Left ventricle myocardium inferior (tissue), 1 donor: ENCODE measurements at regions not wholly inside any gene's neighbourhood (a gene's known extent, or its start where the extent isn't known, plus 50 kb on each side); places are given as distances from the start of the nearest gene placed in this dataset.

Source experiments
- DNase-seq: peaks from one replicate; pipeline ENCODE4 v3.0.0-alpha.2; 2020
- H3K27ac ChIP-seq: fragments of 200-600 bp; replicated peaks from 2 replicates; pipeline ENCODE4 v1.8.0; 2021
- H3K27me3 ChIP-seq: fragments of 200-600 bp; 2 replicates; pipeline ENCODE4 v1.8.0; 2021; ENCODE audit warnings: low read depth
- H3K36me3 ChIP-seq: fragments of 200-600 bp; 2 replicates; pipeline ENCODE4 v1.8.0; 2021
- H3K4me1 ChIP-seq: fragments of 200-600 bp; 2 replicates; pipeline ENCODE4 v1.8.0; 2021
- H3K4me3 ChIP-seq: fragments of 200-600 bp; 2 replicates; pipeline ENCODE4 v1.8.0; 2021; ENCODE audit warnings: mild to moderate bottlenecking, moderate library complexity
- H3K9me3 ChIP-seq: fragments of 200-600 bp; replicated peaks from 2 replicates; pipeline ENCODE4 v1.8.0; 2021
- intact Hi-C: fragments of 100-400 bp; cut with micrococcal nuclease; formaldehyde crosslinking; loops from one replicate; pipeline ENCODE4 v1.11.0; 2022
- TF ChIP-seq, protein P1 (sequence below): fragments of 200-600 bp; IDR thresholded peaks from 2 replicates; pipeline ENCODE4 v1.8.0; 2021; ENCODE audit warnings: antibody characterized with exemption, mild to moderate bottlenecking, borderline replicate concordance
- donor health status: DM: no; HTN: yes; CAD: no; lungs with severe emphysema.

- no peaks in the 10 kb centered on the region for H3K36me3 ChIP-seq
- TF ChIP-seq, protein P1, sequence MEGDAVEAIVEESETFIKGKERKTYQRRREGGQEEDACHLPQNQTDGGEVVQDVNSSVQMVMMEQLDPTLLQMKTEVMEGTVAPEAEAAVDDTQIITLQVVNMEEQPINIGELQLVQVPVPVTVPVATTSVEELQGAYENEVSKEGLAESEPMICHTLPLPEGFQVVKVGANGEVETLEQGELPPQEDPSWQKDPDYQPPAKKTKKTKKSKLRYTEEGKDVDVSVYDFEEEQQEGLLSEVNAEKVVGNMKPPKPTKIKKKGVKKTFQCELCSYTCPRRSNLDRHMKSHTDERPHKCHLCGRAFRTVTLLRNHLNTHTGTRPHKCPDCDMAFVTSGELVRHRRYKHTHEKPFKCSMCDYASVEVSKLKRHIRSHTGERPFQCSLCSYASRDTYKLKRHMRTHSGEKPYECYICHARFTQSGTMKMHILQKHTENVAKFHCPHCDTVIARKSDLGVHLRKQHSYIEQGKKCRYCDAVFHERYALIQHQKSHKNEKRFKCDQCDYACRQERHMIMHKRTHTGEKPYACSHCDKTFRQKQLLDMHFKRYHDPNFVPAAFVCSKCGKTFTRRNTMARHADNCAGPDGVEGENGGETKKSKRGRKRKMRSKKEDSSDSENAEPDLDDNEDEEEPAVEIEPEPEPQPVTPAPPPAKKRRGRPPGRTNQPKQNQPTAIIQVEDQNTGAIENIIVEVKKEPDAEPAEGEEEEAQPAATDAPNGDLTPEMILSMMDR = no peak
- H3K27ac ChIP-seq = no peak overlapping the region
- no peak overlapping the region for H3K4me3 ChIP-seq
- H3K4me1 ChIP-seq = peaks cover 9% of the 10 kb centered on the region
- no peak for DNase-seq
- H3K9me3 ChIP-seq = no peaks in the 10 kb centered on the region
- intact Hi-C loops = no loop called here
- H3K27me3 ChIP-seq = no peaks in the 10 kb centered on the region
These were observed 239.5 kb upstream of the MGAT5 start for GRCh38 chr2:134014196-134014960.

DNA sequence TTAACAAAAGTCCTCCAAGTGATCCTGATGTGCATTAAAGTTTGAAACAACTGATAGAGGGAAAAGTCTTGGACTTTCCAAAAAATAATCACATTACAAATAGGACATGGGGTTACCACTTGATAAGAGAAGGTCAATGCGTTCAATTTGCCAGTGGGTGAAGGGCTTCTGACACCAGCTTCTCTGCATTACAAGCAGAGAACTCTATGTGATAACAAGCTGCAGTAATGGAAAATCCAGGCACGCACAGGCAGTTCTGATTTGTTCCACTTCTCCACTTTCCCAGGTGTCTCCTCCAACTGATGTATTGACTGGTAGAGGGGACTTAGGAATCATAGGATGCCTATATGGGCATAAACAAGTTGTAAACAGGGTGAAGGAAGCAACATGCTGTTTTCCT lies 234.0 kb upstream of the MGAT5 start:
- TF ChIP-seq, protein P1 = no peak
- no peak overlapping the region for H3K4me3 ChIP-seq
- intact Hi-C loops = no loop called here

GRCh38 chr2:134020608-134021007 lies 233.3 kb upstream of the MGAT5 start:
- intact Hi-C loops = no loop called here
- H3K27me3 ChIP-seq = no peaks in the 10 kb centered on the region
- H3K36me3 ChIP-seq = no peaks in the 10 kb centered on the region
- TF ChIP-seq, protein P1 = no peak
- DNase-seq = no peak
- H3K27ac ChIP-seq = no peak overlapping the region
- H3K4me3 ChIP-seq = no peak overlapping the region
- H3K9me3 ChIP-seq = no peaks in the 10 kb centered on the region
- peaks cover 6% of the 10 kb centered on the region for H3K4me1 ChIP-seq

More for the DNA sequence above, 234.0 kb upstream of the MGAT5 start:
- Histone ChIP-seq H3K36me3 (no peaks in the 10 kb centered on the region), H3K27me3 (no peaks in the 10 kb centered on the region), H3K9me3 (no peaks in the 10 kb centered on the region), H3K27ac (no peak overlapping the region), H3K4me1 (peaks cover 6% of the 10 kb centered on the region)
- no peak for DNase-seq

- H3K4me1 ChIP-seq = peaks cover 6% of the 10 kb centered on the region
- no peak for DNase-seq
- no peak overlapping the region for H3K4me3 ChIP-seq
- intact Hi-C loops = no loop called here
- H3K9me3 ChIP-seq = no peaks in the 10 kb centered on the region
- H3K27me3 ChIP-seq = peaks cover 5% of the 10 kb centered on the region
- no peaks in the 10 kb centered on the region for H3K36me3 ChIP-seq
- TF ChIP-seq, protein P1 = no peak
- H3K27ac ChIP-seq = no peak overlapping the region
These were observed 231.9 kb upstream of the MGAT5 start for GRCh38 chr2:134021830-134022524.

DNA sequence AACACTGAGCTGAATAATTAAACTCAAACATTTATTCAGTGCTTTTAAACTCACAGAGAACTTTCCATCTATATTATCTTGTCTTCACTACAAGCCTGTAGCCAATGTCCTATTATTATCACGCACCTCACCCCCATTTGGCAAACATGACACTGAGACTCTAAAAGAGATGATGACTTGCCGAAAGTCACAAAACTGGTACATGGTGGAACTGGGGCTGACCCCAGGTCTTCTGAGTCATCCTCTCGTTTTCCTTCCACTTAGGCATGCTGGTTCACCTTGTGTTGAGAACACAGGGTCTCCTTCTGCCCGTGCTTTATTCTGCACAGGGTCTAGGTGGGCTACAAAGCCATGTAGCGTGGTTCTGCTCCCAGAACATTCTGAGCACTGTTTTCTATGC lies 230.0 kb upstream of the MGAT5 start:
- Histone ChIP-seq H3K4me1 (peaks cover 6% of the 10 kb centered on the region), H3K27me3 (peaks cover 24% of the 10 kb centered on the region), H3K9me3 (no peaks in the 10 kb centered on the region), H3K4me3 (no peak overlapping the region), H3K36me3 (no peaks in the 10 kb centered on the region), H3K27ac (no peak overlapping the region)
- TF ChIP-seq, protein P1 = no peak
- DNase-seq = no peak
- intact Hi-C loops = no loop called here
